Suppressor macrophage treated with lipopolysaccharide for 4 hours (primary cell): ENCODE measurements at regions not wholly inside any gene's neighbourhood (a gene's known extent, or its start where the extent isn't known, plus 50 kb on each side); places are given as distances from the start of the nearest gene placed in this dataset.
"Not testable (repeated sequence)": the region's sequence is repeated elsewhere in the genome, so short reads cannot be mapped to it uniquely, and the experiment has no call there.

Source experiments
- DNase-seq: peaks from one replicate; pipeline ENCODE4 v3.0.0-alpha.2; 2020

DNA sequence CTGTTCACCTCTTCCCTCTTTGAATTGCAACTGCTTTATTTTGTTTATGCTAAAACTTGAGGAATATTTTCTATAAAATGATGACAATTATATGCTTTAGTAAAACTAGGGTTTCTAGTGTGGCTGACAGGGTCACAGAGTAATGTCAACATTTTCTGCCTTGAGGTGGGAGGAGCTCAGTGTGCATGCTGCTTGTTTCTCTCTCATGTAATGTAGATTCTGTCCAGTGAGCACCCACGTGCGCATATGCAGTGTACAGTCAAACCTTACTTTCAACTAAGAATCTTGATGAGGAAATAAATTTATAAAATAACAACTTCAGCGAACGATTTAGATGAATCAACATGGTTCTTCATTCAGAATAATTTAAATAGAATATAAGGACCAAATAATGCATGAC, 603.9 kb downstream of the PCDH17 start:
- DNase-seq, result no peak

DNA sequence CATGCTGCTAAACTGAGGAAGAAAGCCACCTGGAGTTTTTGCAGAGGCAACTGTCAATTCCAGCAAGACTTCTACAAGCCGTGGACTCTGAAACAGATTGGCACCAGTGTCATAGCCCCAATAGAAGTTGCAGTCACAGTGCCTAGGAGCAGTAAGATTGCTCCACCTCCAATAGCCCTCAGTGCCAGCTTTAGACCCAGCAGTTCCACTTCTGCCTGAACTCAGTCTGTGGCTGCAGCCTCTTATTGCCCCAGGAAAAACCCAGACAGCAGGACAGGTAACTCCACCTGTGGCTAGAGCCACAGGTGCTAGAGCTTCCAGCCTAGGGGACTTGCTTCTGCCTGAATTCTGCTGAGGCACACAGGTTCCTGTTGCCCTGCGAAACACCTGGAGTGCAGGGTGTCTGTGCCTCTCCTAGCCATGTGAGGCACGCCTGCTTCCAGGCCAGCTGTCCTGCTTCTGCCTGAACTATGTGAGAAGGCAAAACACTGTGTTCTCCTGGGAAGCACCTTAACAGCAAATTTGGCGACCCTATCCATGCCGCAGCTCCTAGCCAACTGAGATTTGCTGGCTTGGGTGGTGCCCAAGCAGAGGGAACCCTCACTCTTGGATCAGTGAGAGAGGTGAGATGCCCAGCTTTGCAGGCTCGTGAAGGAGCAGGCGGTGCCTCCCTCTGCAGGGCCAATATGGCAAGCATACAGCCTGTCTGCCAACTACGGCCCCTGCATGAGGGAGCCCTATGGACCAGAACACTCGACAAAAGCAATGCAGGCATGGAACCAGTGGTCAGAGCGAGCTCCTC, 607.6 kb downstream of the PCDH17 start:
- DNase-seq, result no peak

DNA sequence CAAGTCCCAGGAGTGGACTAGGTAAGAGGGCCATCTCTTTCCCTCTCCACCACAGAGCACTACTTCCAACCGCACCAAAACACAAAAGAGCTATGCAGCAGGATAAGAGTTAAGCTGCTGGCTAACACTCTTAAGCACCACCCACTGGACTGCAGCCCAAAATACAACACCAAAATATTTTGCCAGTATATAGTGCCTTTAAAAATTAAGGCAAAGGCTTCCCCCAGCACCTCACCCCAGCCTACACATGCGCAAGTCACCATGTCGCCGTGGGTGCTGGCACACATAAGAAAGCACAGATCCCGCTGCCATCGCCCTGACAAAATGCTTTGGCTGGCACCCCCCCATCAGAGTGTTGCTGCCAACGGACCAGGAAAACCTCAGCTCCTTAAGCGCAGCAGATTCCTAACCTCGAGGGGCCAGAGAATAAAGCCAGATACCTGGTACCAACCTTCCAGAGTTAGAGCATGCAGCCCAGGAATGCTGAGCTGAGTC, 608.3 kb downstream of the PCDH17 start:
- no peak for DNase-seq

DNA sequence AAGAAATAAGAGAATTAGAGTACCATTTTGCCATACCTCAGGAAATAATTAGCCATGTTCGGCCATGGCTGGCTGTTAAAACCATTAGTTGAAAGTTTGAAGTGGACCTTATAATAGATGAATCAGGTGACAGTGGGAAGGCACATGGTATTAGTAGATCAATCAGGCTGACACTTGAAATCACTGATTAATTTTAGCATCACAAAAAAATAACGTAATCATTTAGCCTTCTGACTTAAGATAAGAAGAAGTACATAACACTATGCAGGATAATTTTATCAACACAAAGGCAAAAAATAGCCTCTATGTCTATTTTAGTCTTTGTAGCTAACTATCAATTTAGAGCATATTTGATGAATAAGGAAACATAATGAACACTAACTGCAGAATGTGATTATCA, 615.5 kb downstream of the PCDH17 start:
- DNase-seq, result no peak

DNA sequence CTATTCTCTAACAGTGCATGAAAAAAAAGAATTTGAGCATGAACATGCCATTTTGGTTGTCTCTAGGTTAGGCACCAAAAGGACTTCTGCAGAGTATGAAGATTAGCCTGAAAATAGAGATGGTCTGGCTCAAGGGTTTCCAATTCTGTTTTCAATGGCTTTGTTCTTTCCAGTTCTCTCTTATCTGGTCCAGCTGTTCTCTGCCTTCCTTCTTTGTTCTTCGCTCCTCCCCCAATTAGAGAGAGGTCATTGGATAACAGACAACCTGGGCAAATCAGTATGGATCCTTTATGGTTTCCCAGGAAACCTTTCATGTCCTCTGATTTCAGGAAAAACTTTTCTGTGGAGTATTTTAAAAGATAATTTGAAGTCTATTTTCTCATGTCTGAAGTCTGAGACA, 623.4 kb downstream of the PCDH17 start:
- DNase-seq, result no peak

DNA sequence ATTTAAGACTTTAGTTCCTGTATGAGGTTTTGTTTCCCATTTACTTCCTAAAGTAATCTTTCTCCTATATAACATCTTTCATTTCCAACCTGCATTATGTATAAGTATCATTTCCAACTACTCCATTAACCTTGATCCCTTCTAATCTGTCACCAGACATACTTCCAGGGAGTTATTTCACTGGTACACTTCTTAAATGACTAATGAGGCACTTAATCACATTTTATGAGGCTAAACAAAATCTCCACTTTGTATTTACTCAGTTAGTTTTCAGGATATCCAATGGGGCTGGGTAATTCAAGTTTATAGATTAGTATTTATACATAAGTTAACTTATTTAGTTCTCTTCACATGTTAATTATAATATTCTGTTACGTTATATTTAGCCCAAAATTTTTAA, 634.7 kb downstream of the PCDH17 start:
- DNase-seq, result no peak

DNA sequence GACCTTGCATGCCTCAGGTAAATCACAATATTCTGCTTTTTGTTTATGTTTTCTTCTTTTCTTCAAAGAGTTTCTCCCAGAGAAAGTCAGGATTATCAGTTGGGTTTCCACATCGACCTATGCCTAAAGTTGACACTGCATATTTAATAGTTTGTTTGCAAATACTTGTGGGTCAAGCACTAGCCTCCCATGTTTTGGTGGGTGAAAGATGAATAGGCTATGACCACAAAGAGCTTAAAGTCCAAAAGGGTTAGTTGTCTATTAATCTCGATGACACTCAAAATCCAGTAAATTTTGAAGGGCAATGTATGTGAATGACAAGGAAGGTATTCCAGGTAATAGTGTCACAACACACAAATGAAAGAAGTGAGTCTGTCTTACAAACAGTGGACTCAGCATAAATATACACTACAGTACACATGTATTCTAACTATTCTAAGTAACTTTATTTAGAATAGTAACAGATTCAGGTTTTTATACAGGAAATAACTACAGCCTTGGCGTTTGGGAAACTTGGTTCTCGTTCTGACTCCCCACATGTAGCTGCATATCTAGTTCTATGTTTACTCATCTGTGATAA, 667.1 kb downstream of the PCDH17 start:
- DNase-seq, result no peak

DNA sequence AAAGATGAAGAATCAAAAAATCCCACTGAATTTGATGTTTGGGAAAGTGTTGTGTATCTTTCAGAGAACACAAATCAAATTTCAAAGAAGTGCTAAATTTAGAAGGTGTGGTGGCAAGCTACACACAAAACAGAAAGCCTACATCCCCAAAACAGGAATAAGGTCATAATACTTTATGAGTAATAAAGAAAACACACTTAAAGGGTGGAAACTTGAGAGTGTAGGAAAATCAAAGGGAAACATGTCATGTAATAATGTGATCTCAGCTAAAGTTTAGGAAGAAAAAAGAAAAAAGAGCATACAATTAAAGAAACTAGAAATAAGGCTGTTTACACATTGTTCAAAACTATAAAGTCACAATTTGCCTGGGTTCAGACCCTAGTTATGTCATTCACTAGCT, 668.7 kb downstream of the PCDH17 start:
- no peak for DNase-seq

DNA sequence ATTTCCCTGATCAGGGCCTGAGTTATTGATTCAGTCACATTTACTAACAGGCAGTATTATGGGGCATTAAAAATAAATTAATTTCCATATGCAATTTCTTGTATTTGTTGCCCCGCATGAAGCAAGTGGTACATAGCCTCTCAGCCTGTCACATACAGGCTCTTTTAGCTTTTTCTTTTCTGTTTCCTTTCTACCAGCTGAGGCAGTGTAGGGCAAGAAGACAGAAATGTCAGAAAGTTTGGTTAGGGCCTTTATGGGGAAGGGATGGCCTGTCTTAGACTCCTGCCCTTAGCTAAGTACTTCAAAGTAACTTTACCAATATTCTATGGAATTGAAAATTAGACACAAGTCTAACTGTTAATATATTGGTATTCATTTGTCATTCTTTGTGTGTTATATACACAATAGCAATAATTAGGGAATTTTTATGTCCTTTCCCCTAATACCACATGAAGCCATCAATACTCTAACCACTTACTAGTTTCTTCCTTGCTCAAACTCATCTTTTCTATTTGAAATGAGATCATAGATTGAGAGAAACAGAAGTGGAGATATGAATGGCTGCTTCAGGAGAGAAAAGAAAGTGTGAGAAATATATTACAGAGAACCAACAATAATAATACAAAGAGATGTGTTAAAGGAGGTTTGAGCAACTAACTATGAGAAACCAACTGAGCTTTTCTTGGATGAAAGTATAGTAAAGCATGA, 669.6 kb downstream of the PCDH17 start:
- no peak for DNase-seq

DNA sequence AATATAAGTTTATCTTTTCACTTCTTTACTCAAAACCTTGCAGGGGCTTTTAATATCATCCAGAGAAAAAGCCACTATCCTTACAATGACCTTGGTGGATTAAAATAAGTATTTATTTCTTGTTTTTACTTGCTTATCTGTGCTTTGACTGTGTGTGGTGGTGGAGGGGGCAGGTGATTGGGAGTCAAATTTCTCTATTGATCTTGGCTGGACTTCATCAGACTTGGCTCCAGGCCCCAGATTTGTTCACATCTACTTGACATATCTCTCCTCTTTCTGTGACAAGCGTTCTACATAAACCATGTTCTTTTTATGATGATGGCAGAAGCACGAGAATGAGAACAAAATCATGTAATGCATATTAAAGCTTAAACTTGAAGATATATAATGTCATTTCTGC, 670.8 kb downstream of the PCDH17 start:
- DNase-seq, result no peak

DNA sequence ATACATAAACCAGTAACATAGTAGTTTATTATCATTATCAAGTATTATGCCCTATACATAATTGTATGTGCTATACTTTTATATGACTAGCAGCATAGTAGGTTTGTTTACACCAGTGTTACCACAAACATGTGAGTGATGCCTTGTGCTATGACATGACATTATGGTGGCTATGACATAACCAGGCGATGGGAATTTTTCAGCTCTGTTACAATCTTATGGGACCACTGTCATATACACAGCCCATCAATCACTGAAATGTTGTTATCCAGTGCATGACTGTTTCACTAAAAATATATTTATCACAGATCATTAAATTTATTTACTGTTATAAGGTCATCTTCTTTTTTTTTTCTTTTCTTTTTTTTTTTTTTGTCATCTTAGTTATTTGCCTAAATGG, 674.5 kb downstream of the PCDH17 start:
- DNase-seq, result no peak

DNA sequence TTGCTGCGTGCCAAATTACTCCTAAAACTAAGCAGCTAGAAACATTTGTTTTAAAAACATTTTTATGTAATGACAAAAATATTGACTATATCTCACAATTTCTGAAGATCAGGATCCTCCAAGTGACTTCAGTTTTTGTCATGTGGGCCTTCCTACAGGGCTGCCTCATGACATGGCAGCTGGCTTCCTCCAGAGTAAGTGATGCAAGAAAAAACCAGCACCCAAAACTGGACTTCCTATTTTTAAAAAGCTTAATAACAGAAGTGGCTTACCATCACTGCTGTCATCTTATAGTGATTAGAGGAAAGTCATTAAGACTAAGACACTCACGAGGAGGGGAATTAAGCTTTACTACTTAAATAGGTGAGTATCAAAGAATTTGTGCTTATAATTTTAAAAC, 681.7 kb downstream of the PCDH17 start:
- peak; percentile 60 for DNase-seq

DNA sequence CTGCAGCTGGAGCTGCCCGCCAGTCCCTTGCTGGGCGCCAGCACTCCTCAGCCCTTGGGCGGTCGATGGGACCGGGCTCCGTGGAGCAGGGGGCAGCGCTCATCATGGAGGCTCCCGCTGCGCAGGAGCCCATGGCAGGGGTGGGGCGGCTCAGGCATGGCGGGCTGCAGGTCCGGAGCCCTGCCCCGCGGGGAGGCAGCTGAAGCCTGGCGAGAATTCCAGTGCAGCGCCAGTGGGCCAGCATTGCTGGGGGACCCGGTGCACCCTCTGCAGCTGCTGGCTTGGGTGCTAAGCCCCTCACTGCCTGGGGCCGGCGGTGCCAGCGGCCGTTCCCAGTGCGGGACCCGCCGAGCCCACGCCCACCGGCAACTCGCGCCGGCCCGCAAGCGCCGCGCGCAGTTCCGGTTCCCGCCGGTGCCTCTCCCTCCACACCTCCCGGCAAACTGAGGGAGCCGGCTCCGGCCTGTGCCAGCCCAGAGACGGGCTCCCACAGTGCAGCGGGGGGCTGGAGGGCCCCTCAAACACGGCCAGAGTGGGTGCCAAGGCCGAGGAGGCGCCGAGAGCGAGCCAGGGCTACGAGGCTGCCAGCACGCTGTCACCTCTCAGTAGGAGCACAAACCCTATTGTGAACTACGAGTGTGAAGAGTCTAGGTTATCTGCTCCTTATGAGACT, 687.1 kb downstream of the PCDH17 start:
- no peak for DNase-seq

DNA sequence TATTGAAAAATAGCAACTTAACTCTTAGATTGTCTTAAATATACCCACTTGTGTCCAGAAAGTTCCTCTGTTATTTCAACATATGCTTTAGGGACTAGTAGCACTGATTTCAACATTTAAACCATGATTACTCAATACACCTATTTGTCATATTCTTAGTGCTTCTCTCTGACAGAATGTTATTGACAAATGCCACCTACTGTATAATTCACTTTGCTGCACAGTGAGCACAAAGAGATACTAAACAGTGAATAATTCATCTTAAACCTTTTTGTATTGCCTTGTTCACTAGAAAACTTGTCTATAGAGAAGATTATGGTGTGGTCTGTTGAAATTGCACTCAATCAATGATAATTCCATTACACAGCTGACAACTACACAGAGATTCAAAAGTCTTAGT, 692.6 kb downstream of the PCDH17 start:
- peak; percentile 61 for DNase-seq

DNA sequence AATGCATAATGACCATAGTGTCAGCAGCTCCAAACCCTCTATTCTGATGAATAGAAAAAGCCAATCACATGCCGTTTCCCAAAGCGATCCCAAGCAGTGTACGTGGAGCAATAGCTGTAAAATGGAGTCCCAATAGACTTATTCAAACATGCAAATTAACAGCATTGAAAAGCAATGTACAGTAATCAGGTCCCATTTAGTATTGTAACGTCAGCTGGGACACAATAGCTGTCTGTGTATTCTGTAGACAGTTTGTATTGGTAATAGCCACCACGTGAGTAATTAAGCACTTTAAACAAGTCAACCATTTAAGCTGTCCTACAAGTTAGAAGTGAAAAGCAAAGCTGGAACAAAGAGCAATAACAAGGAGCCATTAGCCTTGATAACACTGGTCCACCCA, 698.2 kb downstream of the PCDH17 start:
- DNase-seq, result no peak

DNA sequence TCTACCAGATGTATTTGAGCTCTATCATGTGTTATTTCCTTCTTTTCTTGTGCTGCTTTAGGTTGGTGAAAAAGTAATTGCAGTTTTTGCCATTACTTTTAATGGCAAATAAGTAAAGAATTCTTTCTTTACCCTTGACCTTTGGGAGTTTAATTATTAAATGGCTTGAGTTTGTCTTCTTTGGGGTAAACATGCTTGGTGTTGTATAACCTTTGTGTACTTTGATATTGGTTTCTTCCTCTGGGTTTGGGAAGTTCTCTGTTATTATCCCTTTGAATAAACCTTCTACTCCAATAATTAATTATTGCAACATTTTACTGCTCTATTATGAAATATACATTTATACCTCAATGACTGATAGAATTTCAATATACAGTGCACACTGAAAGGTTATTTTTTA, 709.4 kb downstream of the PCDH17 start:
- no peak for DNase-seq

DNA sequence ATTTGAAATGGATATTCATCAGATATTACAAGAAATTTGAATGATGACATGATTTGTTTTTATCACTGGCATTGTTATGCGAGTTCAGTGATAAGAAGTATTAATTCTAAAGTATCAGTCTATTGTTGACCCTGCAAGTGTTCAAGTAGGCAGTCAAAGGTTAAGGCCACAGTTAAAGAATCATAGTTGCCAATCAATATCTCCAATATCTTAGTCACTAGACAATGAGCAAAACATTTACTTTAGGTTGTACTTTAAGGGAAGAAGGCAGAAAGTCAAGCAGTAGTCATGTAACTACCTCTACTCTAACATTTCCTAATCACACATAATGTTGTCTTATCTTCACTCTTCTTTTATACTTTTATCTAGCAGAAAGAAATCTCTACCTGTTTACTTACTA, 709.8 kb downstream of the PCDH17 start:
- DNase-seq, result no peak

DNA sequence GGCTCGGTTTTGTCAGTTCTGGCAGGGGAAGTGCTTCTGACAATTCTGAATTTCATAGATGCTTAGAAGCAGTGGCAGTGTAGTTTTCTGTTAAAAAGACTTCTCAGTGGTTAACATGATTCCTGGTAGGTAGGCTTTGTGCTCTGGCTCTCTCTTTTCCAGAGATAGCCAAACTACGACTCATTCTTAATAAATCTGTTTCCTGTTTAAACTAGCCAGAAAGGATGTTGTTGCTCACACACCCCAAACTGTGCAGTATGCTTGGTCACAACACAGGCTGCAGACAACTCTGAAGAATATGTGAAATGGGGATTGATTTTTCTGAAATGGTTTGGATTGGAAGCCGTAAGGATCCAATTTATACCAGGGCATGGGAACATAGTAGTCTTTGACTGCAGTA, 711.5 kb downstream of the PCDH17 start:
- DNase-seq, result no peak

DNA sequence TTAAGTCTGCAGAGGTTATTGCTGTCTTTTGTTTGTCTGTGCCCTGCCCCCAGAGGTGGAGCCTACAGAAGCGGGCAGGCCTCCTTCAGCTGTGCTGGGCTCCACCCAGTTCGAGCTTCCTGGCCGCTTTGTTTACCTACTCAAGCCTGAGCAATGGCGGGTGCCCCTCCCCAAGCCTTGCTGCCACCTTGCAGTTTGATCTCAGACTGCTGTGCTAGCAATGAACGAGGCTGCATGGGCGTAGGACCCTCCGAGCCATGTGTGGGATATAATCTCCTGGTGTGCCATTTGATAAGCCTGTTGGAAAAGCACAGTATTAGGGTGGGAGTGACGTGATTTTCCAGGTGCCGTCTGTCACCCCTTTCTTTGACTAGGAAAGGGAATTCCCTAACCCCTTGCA, 720.6 kb downstream of the PCDH17 start:
- not testable (repeated sequence) for DNase-seq

DNA sequence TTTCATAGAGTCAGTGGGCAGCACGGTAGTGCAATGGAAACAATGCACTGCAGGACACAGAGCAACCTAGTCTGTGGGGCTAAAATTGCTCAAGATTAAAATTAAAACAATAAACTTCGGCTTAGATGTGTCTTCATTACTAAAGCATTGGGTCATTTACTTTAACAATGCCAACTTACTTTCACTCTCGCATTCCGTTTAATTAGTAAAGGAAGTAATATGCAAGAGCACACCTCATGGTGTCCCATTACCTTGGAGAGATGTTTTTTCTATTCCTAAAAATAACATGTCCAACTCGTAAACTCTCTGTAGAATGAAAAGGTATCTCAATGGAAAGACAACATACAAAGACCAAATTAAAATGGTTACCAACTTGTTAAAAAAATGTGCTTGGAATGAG, 738.4 kb downstream of the PCDH17 start:
- no peak for DNase-seq

DNA sequence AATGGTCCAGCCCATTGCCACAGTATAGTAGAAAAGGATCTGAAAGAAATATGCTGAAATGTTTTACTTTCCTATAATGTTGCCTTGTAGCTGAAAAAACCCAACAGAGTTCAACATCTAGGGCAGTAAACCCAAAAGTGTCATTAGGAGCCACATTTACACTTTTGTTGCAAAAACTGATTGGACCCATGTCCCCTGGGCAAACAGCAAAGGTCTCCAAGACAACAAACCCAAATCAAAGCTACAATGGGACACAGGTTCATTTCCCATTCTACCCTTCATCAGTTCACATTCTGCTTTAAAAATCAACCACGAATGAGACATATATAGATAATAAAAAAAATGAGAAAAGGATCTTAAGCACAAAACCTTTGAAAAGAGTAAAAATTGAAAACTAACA, 744.8 kb downstream of the PCDH17 start:
- no peak for DNase-seq

DNA sequence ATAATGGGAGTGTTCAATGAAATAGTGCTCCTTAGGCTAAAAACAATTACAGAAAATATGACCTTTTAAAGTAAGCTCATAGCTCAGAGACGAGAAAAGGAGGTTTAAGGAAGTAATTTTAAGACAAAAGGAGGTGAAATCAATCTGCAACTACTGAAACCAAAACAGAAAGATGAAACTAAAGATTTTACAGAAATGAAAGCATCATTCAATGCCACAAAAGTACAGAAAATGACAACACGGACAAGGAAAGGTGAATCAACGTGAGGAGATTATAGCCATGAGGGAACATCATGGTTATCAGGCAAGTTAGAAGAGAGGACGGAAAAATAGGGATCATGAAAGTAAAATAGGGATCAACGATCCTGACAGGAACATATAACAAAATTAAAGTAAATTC, 745.2 kb downstream of the PCDH17 start:
- no peak for DNase-seq

DNA sequence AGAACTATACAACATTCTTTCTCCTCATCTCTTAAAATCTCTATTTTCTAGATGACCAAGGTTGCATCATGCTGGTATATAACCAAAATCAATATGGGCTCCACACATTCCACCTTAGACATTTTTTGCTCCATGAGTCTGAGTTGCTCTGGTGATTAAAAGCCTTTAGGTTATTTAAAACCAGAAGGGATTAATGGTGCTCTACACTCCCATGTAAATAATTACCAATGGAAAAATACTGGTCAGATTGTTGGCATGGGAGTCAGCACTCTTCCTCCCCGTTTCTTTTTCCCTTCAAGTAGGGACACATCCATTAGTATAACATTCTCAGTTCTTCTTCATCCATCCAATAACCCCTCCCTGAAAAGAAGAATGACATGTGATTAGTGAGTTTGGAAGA, 747.7 kb downstream of the PCDH17 start:
- no peak for DNase-seq

DNA sequence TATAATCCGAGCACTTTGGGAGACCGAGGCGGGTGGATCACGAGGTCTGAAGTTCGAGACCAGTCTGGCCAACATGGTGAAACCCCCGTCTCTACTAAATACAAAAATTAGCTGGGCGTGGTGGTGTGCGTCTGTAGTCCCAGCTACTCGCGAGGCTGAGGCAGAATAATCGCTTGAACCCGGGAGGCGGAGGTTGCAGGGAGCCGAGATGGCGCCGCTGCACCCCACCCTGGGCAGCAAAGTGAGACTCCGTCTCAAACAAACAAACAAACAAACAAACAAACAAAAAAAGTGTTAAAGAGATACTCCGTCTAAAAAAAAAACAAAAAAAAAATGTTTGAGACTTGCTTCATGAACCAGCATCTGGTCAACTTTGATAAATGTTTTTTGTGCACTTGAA, 753.8 kb downstream of the PCDH17 start:
- DNase-seq, result not testable (repeated sequence)
